Mucosa of descending colon (tissue), 3 donors: ENCODE measurements at regions not wholly inside any gene's neighbourhood (a gene's known extent, or its start where the extent isn't known, plus 50 kb on each side); places are given as distances from the start of the nearest gene placed in this dataset.

Source experiments
- ATAC-seq: fragments of 200-7000 bp; cut with Tn5 transposase; one replicate; pipeline ENCODE4 v1.9.1; 2020; ENCODE audit warnings: mild to moderate bottlenecking, moderate library complexity
- DNase-seq, 3 donors: peaks; one replicate each; pipeline ENCODE4 v3.0.0-alpha.2; 2020
- H3K36me3 ChIP-seq: fragments of 200-600 bp; one replicate; pipeline ENCODE4 v1.8.0; 2021; ENCODE audit warnings: low read depth, mild to moderate bottlenecking
- H3K4me1 ChIP-seq: fragments of 200-600 bp; one replicate; pipeline ENCODE4 v1.8.0; 2021; ENCODE audit warnings: low read depth, mild to moderate bottlenecking
- H3K4me3 ChIP-seq: fragments of 200-600 bp; one replicate; pipeline ENCODE4 v1.8.0; 2021; ENCODE audit warnings: mild to moderate bottlenecking
- H3K9me3 ChIP-seq: fragments of 200-600 bp; one replicate; pipeline ENCODE4 v1.8.0; 2021; ENCODE audit warnings: mild to moderate bottlenecking
- intact Hi-C, 2 donors: fragments of 100-400 bp; cut with DNase I in 1 of 2; cut with micrococcal nuclease in 1 of 2; formaldehyde crosslinking; loops; one replicate each; pipeline versions ENCODE4 v1.11.0 to v1.11.1; 2022; cut with DNase I, micrococcal nuclease
- TF ChIP-seq, protein P1 (sequence below): fragments of 200-600 bp; IDR thresholded peaks from one replicate; pipeline ENCODE4 v1.8.0; 2022; ENCODE audit warnings: antibody characterized with exemption, mild to moderate bottlenecking
- donor health status: DM: no; HTN: no; CAD: no; lungs with moderate emphysema.
- donor health status: DM: no; HTN: no; CAD: no.
- donor health status: DM: no; HTN: yes; CAD: no.

DNA sequence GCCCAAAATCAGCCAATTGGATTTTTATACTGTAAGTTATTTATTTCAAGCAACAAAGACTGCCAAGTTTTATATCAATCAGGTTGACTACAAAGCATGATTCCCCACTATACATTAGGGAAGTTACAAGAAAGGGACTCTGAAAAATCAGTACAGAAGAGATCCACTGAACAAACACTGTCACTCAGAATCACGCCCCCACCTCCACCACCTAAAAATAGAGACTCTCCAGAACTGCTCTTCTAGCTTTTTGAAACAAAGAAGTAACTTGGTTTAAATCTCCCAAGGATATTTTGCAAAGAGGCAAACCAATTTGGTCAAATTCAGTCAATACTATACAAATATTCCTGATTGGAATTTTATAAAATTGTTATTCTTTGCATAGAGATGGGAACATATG, 438.0 kb downstream of the HTR1A start:
- peaks cover 19% of the 10 kb centered on the region for H3K9me3 ChIP-seq
- no peaks in the 10 kb centered on the region for H3K4me1 ChIP-seq
- ATAC-seq (no peak), DNase-seq (no peak)
- TF ChIP-seq, protein P1, sequence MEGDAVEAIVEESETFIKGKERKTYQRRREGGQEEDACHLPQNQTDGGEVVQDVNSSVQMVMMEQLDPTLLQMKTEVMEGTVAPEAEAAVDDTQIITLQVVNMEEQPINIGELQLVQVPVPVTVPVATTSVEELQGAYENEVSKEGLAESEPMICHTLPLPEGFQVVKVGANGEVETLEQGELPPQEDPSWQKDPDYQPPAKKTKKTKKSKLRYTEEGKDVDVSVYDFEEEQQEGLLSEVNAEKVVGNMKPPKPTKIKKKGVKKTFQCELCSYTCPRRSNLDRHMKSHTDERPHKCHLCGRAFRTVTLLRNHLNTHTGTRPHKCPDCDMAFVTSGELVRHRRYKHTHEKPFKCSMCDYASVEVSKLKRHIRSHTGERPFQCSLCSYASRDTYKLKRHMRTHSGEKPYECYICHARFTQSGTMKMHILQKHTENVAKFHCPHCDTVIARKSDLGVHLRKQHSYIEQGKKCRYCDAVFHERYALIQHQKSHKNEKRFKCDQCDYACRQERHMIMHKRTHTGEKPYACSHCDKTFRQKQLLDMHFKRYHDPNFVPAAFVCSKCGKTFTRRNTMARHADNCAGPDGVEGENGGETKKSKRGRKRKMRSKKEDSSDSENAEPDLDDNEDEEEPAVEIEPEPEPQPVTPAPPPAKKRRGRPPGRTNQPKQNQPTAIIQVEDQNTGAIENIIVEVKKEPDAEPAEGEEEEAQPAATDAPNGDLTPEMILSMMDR = no peak
- intact Hi-C loops = no loop called here
- H3K4me3 ChIP-seq = no peak overlapping the region
- no peaks in the 10 kb centered on the region for H3K36me3 ChIP-seq

DNA sequence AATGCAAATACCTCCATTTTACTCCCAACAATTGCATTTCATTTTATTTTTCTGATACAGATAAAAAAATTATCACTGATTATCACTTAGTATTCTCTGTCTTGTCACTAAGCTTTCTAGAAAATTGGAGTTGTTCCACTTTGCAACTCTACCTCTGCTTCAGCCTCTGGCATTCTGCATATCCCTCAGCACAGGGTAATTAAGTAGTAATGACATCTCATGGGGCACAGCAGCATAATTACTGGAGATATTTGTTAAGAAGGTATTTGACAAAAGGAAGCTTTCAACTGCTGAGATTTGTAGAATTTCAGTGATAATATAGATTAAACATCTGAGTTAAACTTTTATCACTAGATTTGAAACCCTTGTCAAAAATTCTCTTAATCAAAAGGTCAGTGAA, 446.2 kb downstream of the HTR1A start:
- DNase-seq (no peak), ATAC-seq (no peak)
- no peaks in the 10 kb centered on the region for H3K4me1 ChIP-seq
- H3K9me3 ChIP-seq = peaks cover 15% of the 10 kb centered on the region
- intact Hi-C loops = no loop called here
- TF ChIP-seq, protein P1 = no peak
- H3K4me3 ChIP-seq = no peak overlapping the region
- H3K36me3 ChIP-seq = no peaks in the 10 kb centered on the region

DNA sequence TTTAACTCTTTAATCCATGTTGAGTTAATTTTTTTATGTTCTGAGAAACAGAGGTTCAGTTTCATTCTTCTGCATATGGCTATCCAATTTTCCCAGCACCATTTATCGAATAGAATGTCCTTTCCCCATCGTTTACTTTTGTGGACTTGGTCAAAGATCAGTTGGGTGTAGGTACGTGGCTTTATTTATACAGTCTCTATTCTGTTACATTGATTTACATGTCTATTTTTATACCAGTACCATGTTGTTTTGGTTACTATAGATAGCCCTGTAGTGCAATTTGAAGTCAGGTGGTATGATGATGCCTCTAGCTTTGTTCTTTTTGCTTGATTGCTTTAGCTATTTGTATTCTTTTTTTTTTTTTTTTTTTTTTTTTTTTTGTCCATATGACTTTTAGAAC, 462.0 kb downstream of the HTR1A start:
- DNase-seq (no peak), ATAC-seq (no peak)
- TF ChIP-seq, protein P1 = no peak
- no peaks in the 10 kb centered on the region for H3K36me3 ChIP-seq
- intact Hi-C loops = no loop called here
- no peaks in the 10 kb centered on the region for H3K4me1 ChIP-seq
- H3K4me3 ChIP-seq = no peak overlapping the region
- H3K9me3 ChIP-seq = peaks cover 17% of the 10 kb centered on the region

DNA sequence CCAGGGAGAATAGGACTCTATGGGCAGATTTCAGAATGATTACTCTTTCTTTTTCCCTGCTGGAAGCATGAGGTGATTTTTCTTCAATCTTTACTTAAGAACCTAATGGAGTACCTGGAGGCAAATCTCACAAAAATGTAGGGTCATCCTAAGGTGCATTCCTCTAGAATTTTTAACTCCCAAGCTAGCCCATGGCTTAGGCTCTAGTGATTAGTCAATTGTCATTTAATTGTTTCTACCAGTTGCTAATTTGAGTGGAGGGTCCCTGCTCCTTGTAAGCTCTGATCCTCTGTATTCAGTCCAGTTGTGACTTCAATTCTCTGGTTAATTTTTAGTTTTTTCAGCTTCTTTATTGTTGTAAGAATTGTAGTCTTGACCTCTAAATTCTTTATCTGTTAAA, 467.0 kb downstream of the HTR1A start:
- intact Hi-C loops = no loop called here
- no peaks in the 10 kb centered on the region for H3K4me1 ChIP-seq
- TF ChIP-seq, protein P1 = no peak
- no peak for DNase-seq
- H3K9me3 ChIP-seq = peaks cover 6% of the 10 kb centered on the region
- no peaks in the 10 kb centered on the region for H3K36me3 ChIP-seq
- no peak for ATAC-seq
- no peak overlapping the region for H3K4me3 ChIP-seq

DNA sequence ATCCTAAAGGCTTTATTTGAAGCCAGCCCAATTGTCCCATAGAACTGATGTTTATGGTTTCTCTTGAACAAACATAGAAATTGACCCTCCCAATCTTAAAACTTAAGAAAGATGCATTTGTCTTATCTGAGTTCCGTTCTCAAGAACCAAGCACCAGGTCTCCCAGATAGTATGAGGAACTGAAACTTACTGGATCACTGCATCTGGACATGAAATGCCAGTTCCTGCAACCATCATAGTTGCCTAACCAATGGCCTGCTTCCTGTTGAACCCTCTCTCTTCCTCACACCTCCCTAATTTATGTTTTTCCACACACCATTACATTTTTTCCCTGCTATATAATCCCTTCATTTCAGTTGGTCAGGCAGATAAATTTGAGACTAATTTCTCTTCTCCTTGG, 478.9 kb downstream of the HTR1A start:
- TF ChIP-seq, protein P1 = no peak
- no peaks in the 10 kb centered on the region for H3K4me1 ChIP-seq
- H3K4me3 ChIP-seq = no peak overlapping the region
- intact Hi-C loops = no loop called here
- peaks cover 23% of the 10 kb centered on the region for H3K9me3 ChIP-seq
- DNase-seq = no peak
- no peaks in the 10 kb centered on the region for H3K36me3 ChIP-seq
- no peak for ATAC-seq

DNA sequence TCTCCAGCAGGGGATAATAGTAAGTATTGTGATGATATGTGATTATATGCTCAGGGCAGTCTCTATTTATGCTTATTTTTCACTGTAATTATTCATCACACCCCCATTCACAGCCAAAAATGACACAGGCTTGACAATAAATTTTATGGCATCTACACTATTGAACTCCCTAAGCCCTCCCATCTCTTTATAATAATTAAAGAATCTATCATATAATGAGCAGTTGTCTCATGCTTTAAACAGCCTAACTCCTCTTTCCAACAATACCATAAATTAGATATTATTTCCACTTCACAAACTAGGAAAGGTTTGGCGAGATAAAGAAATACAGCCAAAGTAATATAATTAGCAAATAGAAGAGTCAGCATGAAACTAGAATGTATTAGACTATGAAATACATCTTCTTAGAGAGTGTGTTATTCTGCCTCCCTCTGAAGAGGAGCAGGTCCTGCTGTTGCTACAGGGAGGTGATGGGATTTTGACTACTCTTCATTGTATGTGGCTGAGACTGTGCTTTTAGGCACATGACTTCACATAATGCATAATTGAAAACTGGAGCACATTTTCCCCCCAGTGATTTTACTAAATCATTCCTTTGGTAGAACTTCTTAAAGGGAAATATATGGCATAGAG, 488.8 kb downstream of the HTR1A start:
- peaks cover 18% of the 10 kb centered on the region for H3K9me3 ChIP-seq
- ATAC-seq (no peak), DNase-seq (no peak)
- H3K4me1 ChIP-seq = no peaks in the 10 kb centered on the region
- intact Hi-C loops = no loop called here
- no peak overlapping the region for H3K4me3 ChIP-seq
- H3K36me3 ChIP-seq = no peaks in the 10 kb centered on the region
- TF ChIP-seq, protein P1 = no peak
